C4-2B (cell line): ENCODE measurements at regions not wholly inside any gene's neighbourhood (a gene's known extent, or its start where the extent isn't known, plus 50 kb on each side); places are given as distances from the start of the nearest gene placed in this dataset.

Source experiments
- CTCF ChIP-seq: fragments of 450-650 bp; conservative IDR thresholded peaks from 2 replicates; pipeline ENCODE4 v1.5.1; 2017; ENCODE audit warnings: mild to moderate bottlenecking
- ZFX ChIP-seq: fragments of 450-650 bp; IDR thresholded peaks from 2 replicates; pipeline ENCODE4 v1.6.1; 2017

- no peak for TF ChIP-seq CTCF
- TF ChIP-seq ZFX: no peak
Measured at GRCh38 chr2:219929835-219930234, 302.4 kb downstream of the SLC4A3 start.
